ENCODE measurements at regions not wholly inside any gene's neighbourhood (a gene's known extent, or its start where the extent isn't known, plus 50 kb on each side); places are given as distances from the start of the nearest gene placed in this dataset.

DNA sequence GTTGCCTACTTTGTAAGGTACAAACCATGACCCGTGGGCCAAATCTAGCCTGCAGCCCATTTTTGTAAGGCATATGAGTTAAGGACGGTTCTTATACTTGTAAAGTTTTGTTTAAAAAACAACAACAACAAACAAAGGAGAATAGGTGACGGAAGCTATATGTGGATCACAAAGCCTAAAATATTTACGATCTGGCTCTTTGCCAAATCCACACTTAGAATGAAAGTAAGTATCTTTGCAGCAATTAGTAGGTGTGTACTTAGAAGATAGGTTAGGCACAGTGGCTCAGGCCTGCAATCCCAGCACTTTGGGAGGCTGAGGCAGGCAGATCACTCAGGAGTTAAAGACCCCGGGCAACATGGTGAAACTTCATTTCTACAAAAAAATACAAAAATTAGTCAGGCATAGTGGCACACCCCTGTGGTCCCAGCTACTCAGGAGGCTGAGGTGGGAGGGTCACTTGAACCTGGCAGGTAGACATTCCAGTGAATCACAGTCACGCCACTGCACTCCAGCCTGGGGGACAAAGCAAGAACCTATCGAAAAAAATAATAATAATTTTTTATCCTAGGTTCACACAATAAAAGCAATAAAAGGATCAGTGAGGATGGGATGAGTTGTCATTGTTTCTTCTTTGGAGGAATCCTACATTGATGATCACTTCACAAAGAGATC is 57.8 kb upstream of the CTAGE1 start:
- in situ Hi-C loops (cut with MboI) (no loop called here), intact Hi-C loops (cut with micrococcal nuclease; ENCODE audit: unreplicated experiment) (no loop called here)
- no TSS peak for BruUV-seq (replicated peaks)
- H3K79me2 ChIP-seq (ENCODE audit: control insufficient read depth, insufficient read depth, low read length) = no peaks in the 10 kb centered on the region
- POLR2A ChIA-PET = no interaction called here
- SMC1A ChIA-PET (ENCODE audit: uncharacterized antibody, unreplicated experiment) = no interaction called here
- RAD21 ChIA-PET (ENCODE audit: unreplicated experiment) = no interaction called here
- no peaks in the 10 kb centered on the region for H4K20me1 ChIP-seq (ENCODE audit: control insufficient read depth, insufficient read depth)
- H3K4me2 ChIP-seq (ENCODE audit: control insufficient read depth, insufficient read depth) = no peak overlapping the region
- H3K4me1 ChIP-seq (ENCODE audit: control insufficient read depth, insufficient read depth, low read length) = no peaks in the 10 kb centered on the region
- no peaks in the 10 kb centered on the region for H3K9me3 ChIP-seq (replicated peaks; ENCODE audit: control insufficient read depth, insufficient read depth, low read length)
- H3K27ac ChIP-seq (ENCODE audit: control insufficient read depth, insufficient read depth) = no peak overlapping the region
- ATAC-seq = no peak
- no peaks in the 10 kb centered on the region; a peak in 1 of 4 replicates for H3K27me3 ChIP-seq (replicated peaks in 1 of 2; ENCODE audit: control insufficient read depth in 2 of 2, insufficient read depth in 2 of 2, low read length in 1 of 2)
- DNase-seq (ENCODE audit: low read depth, low spot score) = no peak
- H3K36me3 ChIP-seq (ENCODE audit: control insufficient read depth in 2 of 2, insufficient read depth in 2 of 2, low read length in 1 of 2) = no peaks in the 10 kb centered on the region
- no peak for TF ChIP-seq IRF4 (IDR thresholded peaks at IDR 0.05; ENCODE audit: low read depth, low read length)
- TF ChIP-seq, protein P1, sequence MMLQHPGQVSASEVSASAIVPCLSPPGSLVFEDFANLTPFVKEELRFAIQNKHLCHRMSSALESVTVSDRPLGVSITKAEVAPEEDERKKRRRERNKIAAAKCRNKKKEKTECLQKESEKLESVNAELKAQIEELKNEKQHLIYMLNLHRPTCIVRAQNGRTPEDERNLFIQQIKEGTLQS (IDR thresholded peaks at IDR 0.05; ENCODE audit: borderline replicate concordance, extremely low read depth, low read depth, low read length) = no peak
- TF ChIP-seq TCF12 (IDR thresholded peaks at IDR 0.05; ENCODE audit: low read depth, low read length) = no peak
- TF ChIP-seq NR2C1 (IDR thresholded peaks at IDR 0.05) = no peak
- TF ChIP-seq, protein P2, sequence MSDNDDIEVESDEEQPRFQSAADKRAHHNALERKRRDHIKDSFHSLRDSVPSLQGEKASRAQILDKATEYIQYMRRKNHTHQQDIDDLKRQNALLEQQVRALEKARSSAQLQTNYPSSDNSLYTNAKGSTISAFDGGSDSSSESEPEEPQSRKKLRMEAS (IDR thresholded peaks at IDR 0.05; ENCODE audit: low read depth, low read length) = no peak
- TF ChIP-seq, protein P3, sequence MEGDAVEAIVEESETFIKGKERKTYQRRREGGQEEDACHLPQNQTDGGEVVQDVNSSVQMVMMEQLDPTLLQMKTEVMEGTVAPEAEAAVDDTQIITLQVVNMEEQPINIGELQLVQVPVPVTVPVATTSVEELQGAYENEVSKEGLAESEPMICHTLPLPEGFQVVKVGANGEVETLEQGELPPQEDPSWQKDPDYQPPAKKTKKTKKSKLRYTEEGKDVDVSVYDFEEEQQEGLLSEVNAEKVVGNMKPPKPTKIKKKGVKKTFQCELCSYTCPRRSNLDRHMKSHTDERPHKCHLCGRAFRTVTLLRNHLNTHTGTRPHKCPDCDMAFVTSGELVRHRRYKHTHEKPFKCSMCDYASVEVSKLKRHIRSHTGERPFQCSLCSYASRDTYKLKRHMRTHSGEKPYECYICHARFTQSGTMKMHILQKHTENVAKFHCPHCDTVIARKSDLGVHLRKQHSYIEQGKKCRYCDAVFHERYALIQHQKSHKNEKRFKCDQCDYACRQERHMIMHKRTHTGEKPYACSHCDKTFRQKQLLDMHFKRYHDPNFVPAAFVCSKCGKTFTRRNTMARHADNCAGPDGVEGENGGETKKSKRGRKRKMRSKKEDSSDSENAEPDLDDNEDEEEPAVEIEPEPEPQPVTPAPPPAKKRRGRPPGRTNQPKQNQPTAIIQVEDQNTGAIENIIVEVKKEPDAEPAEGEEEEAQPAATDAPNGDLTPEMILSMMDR (IDR thresholded peaks at IDR 0.05 in 2 of 3, conservative IDR thresholded peaks at IDR 0.05 in 1 of 3; ENCODE audit: control insufficient read depth in 2 of 3, extremely low read depth in 1 of 3, insufficient read depth in 1 of 3, low read depth in 3 of 3, low read length in 3 of 3) = no peak
- no peak for TF ChIP-seq GABPA (IDR thresholded peaks at IDR 0.05; ENCODE audit: low read depth)
- no peak for TF ChIP-seq NFXL1 (IDR thresholded peaks at IDR 0.05; ENCODE audit: borderline replicate concordance)
- TF ChIP-seq PAX8 (IDR thresholded peaks at IDR 0.05) = no peak
- CTCF ChIA-PET = no interaction called here
- H3K9ac ChIP-seq (ENCODE audit: control insufficient read depth, insufficient read depth, low read length) = no peak overlapping the region
- H3K4me3 ChIP-seq = no peak overlapping the region
- 23% methylated on average over 7 of the region's 7 CpGs for WGBS (ENCODE audit: insufficient coverage, insufficient replicate concordance, low lambda C conversion rate, missing lambda C conversion rate)
- no peak for FAIRE-seq
- H2AFZ ChIP-seq (ENCODE audit: control insufficient read depth, low read depth, low read length) = no peak overlapping the region

All from GM12878 (cell line).